Thoracic aorta (tissue), 2 donors: ENCODE measurements at regions not wholly inside any gene's neighbourhood (a gene's known extent, or its start where the extent isn't known, plus 50 kb on each side); places are given as distances from the start of the nearest gene placed in this dataset.

ENCODE experiments used
- ATAC-seq: fragments of 150-250 bp; one replicate; pipeline ENCODE4 v1.8.0; 2017; ENCODE audit warnings: low read depth; ENCODE audit not compliant: insufficient number of reproducible peaks, low FRiP score
- DNase-seq: peaks from one replicate; pipeline ENCODE4 v3.0.0-alpha.2; 2020; ENCODE audit warnings: low spot score
- H3K27ac ChIP-seq, 2 donors: fragments of 200-600 bp; sonication (generic); 1 replicate in 1 of 2; 2 replicates in 1 of 2; pipeline ENCODE4 v1.5.1; 2016; ENCODE audit warnings: mild to moderate bottlenecking in 2 of 2, moderate library complexity in 2 of 2
- H3K27me3 ChIP-seq: fragments of 200-600 bp; sonication (generic); replicated peaks from 2 replicates; pipeline ENCODE4 v1.6.0; 2016; ENCODE audit warnings: mild to moderate bottlenecking; ENCODE audit not compliant: insufficient read depth
- H3K36me3 ChIP-seq: fragments of 200-600 bp; sonication (generic); one replicate; pipeline ENCODE4 v1.5.1; 2016
- H3K4me1 ChIP-seq, 2 donors: fragments of 200-600 bp; sonication (generic); 1 replicate in 1 of 2; 2 replicates in 1 of 2; pipeline versions ENCODE4 v1.5.1 to v1.6.0; 2016; ENCODE audit warnings: low read depth in 2 of 2, mild to moderate bottlenecking in 1 of 2; ENCODE audit not compliant: control insufficient read depth in 1 of 2
- H3K4me3 ChIP-seq: fragments of 200-600 bp; sonication (generic); 2 replicates; pipeline ENCODE4 v1.5.1; 2016; ENCODE audit warnings: mild to moderate bottlenecking
- H3K9me3 ChIP-seq: fragments of 200-600 bp; sonication (generic); 2 replicates; pipeline ENCODE4 v1.5.1; 2016
- CTCF ChIP-seq: fragments of 200-600 bp; sonication (generic); IDR thresholded peaks from one replicate; pipeline ENCODE4 v1.5.1; 2019; ENCODE audit warnings: antibody characterized with exemption

GRCh38 chr1:56019922-56020321, 559.4 kb downstream of the PLPP3 start:
- no peaks in the 10 kb centered on the region for H3K27me3 ChIP-seq

DNA sequence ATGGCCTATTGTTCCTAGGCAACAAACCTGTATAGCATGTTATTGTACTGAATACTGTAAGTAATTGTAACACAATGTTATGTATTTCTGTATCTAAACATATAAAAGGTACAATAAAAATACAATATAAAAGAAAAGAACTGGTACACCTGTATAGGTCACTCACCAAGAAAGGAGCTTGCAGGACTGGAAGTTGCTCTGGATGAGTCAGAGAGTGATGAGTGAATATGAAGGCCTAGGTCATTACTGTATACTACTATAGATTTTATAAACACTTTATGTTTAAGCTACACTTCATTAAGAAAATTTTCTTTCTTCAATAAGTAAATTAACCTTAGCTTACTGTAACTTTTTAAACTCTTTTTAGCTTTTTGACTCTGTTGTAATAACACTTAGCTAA, 559.9 kb downstream of the PLPP3 start:
- DNase-seq: no peak
- no peaks in the 10 kb centered on the region for H3K27me3 ChIP-seq
- TF ChIP-seq CTCF: no peak
- H3K27ac ChIP-seq: no peak overlapping the region
- no peak overlapping the region for H3K4me3 ChIP-seq
- no peaks in the 10 kb centered on the region for H3K9me3 ChIP-seq
- no peaks in the 10 kb centered on the region for H3K36me3 ChIP-seq
- ATAC-seq: no peak
- peaks cover 0 to 13% of the 10 kb centered on the region in 2 donors for H3K4me1 ChIP-seq

More at GRCh38 chr1:56019922-56020321, 559.4 kb downstream of the PLPP3 start:
- no peak for DNase-seq
- no peaks in the 10 kb centered on the region for H3K36me3 ChIP-seq
- no peak overlapping the region for H3K27ac ChIP-seq
- no peak for TF ChIP-seq CTCF
- H3K4me1 ChIP-seq: peaks cover 0 to 13% of the 10 kb centered on the region in 2 donors
- no peak overlapping the region for H3K4me3 ChIP-seq
- H3K9me3 ChIP-seq: no peaks in the 10 kb centered on the region
- no peak for ATAC-seq

DNA sequence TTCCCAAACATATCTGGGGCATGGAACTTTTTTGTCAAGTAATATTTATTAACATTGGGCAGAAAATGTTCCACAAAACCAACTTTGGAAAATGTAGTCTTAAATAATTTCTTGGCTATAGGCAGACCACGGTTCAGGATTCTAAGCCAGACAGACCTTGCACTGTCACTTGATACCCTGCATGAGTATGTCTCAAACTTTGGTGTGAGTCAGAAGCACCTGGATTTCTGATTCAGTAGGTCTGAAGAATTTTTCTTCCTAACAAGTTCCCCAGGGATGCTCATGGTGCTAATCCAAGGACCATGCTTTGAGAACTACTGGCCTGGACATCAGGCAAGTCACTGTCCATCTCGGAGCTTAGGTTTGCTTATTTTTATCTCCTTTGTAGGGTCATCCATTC, 562.0 kb downstream of the PLPP3 start:
- Histone ChIP-seq H3K4me1 (peaks cover 0 to 13% of the 10 kb centered on the region in 2 donors), H3K27me3 (no peaks in the 10 kb centered on the region), H3K4me3 (no peak overlapping the region), H3K27ac (no peak overlapping the region), H3K36me3 (no peaks in the 10 kb centered on the region), H3K9me3 (no peaks in the 10 kb centered on the region)
- ATAC-seq (no peak), DNase-seq (no peak)
- TF ChIP-seq CTCF: no peak

DNA sequence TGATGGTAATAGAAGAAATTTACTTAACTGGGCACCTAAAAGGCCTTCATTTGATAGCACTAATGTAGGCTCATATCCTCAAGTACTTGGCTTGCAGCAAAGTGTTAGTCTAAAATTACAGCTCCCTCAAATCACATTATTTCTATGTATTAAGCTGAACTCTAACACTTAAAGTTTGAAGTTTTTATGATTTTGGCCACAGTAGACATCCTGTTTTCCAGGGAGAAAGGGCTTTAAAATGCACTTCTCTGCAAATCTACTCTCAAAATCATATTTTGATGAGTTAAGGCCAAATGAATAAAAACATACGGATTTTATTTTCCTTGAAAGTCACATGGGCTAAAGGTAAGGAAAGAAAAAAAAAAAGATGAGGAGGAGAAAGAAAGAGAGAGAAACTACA, 575.5 kb downstream of the PLPP3 start:
- H3K36me3 ChIP-seq: no peaks in the 10 kb centered on the region
- no peaks in the 10 kb centered on the region for H3K27me3 ChIP-seq
- no peak for ATAC-seq
- no peaks in the 10 kb centered on the region for H3K9me3 ChIP-seq
- H3K27ac ChIP-seq: no peak overlapping the region
- TF ChIP-seq CTCF: no peak
- H3K4me3 ChIP-seq: no peak overlapping the region
- no peak for DNase-seq
- no peaks in the 10 kb centered on the region for H3K4me1 ChIP-seq

- no peak for TF ChIP-seq CTCF
- no peak overlapping the region for H3K4me3 ChIP-seq
- no peak for DNase-seq
- H3K9me3 ChIP-seq: no peaks in the 10 kb centered on the region
- no peaks in the 10 kb centered on the region for H3K4me1 ChIP-seq
- no peak for ATAC-seq
- H3K27me3 ChIP-seq: no peaks in the 10 kb centered on the region
- no peak overlapping the region for H3K27ac ChIP-seq
- H3K36me3 ChIP-seq: no peaks in the 10 kb centered on the region
These were observed 577.1 kb downstream of the PLPP3 start for GRCh38 chr1:56002231-56002630.
